GM18909 (cell line): ENCODE measurements at regions not wholly inside any gene's neighbourhood (a gene's known extent, or its start where the extent isn't known, plus 50 kb on each side); places are given as distances from the start of the nearest gene placed in this dataset.
"Not testable (repeated sequence)": the region's sequence is repeated elsewhere in the genome, so short reads cannot be mapped to it uniquely, and the experiment has no call there.

Experiments used
- ATAC-seq: cut with Tn5 transposase; IDR thresholded peaks from one replicate; pipeline ENCODE4 v1.9.1; 2021; ENCODE audit warnings: mild to moderate bottlenecking; ENCODE audit not compliant: unreplicated experiment, poor library complexity

DNA sequence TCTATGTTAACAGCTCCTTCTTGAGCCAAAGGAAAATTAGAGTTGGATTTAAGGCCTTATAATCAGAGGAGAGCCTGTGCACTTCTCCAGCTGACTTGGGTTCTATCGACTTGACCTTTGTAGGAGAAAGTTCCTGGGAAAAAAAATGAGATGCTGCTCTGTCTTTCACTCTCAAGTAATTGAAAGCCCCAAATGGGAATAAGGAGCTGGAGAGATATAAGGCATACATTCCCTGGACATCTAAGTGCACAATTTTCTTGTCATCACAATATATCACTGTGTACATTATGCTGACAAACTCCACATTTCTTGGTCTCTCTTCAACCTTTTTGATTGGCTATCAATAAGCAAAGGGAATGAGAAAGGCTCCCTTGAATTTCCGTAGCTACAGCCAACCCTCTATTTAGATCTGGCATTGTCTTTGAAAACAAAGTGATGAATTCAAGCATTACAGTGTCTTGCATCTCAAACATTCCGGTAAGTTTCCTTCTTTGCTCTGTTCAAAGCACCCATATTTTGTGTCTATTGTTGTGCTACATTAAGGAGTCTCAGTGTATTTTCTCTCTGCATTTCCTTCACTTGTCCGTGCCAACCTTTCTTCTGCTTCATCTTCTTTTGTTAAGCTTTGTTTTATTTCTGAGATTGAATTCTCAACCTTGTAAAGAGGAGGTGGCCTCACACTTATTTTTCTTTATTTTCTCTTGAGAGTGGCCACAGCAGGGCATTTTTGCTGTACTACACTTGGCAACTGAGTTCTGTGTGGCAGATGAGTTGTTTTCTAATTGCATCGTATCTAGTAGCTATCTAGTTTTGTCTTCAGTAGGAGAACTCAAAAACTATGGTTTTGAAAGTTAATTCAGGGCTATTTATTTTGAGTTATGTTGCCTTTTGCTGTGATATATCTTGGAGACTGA lies 450.3 kb upstream of the MAN1A1 start:
- ATAC-seq = no peak

GRCh38 chr6:119791736-119792135 lies 442.2 kb upstream of the MAN1A1 start:
- no peak for ATAC-seq

- no peak for ATAC-seq
Observed at GRCh38 chr6:119781365-119781764, 431.8 kb upstream of the MAN1A1 start.

GRCh38 chr6:119768201-119768600 lies 418.6 kb upstream of the MAN1A1 start:
- no peak for ATAC-seq

DNA sequence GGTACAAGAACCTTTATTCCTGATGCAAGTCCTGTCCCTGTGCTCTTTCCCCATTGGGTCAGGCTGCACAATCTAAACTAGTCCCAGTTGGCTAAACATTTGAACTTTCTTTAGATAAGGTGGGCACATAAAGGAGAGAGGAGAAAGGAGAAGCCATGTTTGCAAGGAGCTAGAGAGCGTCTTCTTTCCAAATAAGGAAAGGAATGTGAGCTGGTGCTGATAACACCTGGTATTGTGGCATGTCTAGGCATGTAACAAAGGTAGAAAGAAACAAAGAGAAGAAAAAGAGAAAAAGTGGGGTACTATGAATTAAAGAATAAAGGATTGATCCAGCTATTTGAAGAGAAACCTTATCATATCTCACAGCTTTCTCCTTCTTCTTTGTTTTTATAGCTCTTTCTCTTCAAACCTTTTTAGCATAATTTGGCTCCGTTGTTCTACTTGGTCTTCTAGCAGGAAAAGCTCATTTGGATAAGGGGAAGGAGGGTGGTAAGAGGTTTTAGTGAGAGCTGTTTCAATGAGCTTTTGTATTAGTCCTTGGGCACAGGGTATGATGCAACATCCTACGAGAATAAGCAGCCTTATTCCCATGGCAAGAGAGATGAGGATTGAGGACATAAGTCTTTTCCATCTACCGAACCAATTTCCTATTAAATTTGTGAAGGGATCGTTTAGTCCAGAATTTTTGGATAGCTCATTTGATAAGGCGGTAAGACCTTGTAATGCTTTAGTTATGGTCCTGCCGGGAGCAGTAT lies 415.5 kb upstream of the MAN1A1 start:
- no peak for ATAC-seq

DNA sequence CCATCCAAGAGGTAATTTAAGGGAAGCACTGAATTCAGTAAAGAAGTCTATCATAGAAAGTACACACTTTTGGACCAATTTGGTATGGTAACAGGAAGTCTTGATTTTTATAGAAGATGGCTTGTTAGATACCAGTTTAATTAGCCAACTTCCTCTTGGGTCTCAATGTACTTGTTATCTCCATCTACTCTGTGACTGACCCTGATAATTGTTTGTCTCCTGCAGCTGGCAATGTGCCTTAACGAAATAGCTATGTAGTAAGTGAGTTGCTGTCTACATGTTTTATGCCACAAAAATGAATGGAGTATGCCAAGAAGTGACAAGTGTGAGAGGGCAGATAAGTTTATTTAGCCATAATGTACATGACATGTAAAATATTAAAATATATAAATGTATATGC lies 410.5 kb upstream of the MAN1A1 start:
- ATAC-seq = no peak

DNA sequence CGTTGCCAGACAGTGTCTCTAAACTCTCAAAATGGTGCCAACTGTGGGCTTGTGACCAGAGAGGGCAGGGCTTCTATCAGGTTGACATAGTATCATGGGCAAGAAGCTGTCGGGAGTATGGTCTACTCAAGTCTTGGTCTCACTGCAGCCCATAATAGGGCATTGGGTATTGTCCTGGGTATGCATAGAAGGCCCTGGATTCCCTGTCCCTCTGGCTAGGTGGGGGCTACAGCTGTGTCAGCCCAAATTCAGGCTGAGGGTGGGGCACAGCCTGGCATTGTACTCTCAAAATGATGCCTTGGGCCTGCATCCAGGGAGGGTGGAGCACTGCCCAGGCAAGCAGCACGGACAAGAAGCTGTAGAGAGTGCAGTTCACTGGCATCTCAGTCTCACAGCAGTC lies 408.8 kb upstream of the MAN1A1 start:
- no peak for ATAC-seq

DNA sequence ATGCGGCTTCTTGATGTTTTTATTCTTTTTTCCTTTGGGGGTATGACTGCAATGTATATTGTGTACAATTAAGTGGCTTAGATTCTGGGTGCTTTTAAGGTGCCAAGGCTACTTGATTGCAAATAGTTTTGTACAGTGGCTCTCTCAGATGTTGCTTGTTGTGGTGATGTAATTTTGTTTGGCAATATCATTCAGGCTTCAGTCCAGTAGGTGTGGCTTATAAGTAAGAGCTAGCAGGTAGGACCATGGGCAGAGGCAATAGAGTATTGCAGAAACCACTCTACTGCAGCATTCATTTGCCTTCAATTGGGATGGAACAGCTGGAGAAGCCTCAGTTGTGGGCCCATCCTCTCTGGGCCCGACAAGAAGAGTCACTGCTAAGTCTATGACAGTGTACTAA lies 407.9 kb upstream of the MAN1A1 start:
- ATAC-seq = no peak

- no peak for ATAC-seq
Observed at GRCh38 chr6:119749335-119749734, 399.8 kb upstream of the MAN1A1 start.

- ATAC-seq = not testable (repeated sequence)
Observed at GRCh38 chr6:119748535-119748934, 399.0 kb upstream of the MAN1A1 start.

GRCh38 chr6:119742188-119742803 lies 392.7 kb upstream of the MAN1A1 start:
- peak; percentile 93 for ATAC-seq

DNA sequence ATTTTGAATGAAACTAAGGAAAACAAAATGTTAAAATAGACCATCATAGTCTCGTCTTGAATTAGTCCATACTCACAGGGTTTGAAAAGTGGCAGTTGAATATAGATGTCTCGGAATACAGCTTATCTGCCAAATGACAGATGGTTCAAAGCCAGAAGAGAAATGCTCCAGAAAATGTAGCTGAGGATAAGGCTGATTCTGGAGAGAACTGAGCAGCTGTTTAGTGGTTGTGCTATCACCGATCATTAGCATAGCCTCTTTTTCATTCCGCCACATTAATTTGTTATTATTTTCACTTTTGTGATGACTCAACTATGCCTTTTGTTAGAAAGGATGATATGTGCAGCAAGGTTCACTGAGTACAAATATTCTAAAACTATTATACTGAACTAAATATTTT lies 390.2 kb upstream of the MAN1A1 start:
- no peak for ATAC-seq

DNA sequence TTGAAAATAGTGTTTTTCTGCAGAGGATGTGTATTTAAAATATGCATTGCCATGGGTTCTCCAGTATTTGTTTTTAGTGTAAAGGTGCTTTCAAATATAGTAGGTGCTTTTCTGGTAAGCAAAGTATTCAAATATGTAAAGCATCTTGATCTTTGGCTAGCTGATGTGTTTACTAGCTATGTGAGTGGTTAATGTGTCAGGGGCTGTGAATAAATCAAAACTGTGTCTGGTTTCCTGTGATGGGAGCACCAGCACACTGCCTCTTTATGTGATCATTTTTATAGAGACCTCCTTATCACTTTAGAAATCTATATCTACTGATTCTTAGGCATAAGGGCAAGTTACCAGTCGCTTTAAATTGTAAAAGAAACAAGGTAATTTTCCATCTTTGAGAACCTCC lies 388.9 kb upstream of the MAN1A1 start:
- no peak for ATAC-seq

DNA sequence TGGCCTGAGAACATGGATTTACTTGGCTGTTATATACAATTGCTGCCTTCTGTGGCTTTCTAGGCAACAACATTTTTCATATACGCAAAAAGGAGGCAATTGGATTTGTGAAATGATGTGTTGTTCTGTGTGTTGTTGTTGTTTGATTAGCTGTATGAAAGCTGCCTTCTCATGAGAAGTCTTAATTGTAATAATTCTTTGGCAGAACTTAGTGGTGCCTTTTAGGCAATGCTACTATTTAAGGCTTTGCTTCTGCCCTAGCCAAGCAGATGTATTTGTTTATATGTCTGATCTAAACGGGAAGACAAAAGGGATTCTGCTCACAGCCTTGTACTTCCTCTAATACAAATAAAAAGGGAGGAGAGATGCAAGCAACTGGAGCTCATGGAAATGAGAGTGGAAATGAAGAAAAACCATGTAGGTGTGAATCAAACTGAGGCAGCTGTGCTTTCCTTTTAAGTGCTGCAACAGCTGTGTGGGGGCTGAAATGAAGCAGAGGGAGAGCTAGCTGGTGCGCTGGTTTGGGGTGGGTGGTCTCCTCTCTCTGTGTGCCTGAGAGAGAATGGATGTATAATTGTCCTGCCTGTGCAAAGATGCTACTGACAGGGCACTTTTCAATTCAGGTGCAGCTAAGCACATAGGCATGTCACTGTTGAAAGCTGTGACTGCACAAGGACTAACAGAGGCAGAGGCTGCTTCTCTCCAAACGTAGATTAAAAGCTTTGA lies 386.9 kb upstream of the MAN1A1 start:
- no peak for ATAC-seq

DNA sequence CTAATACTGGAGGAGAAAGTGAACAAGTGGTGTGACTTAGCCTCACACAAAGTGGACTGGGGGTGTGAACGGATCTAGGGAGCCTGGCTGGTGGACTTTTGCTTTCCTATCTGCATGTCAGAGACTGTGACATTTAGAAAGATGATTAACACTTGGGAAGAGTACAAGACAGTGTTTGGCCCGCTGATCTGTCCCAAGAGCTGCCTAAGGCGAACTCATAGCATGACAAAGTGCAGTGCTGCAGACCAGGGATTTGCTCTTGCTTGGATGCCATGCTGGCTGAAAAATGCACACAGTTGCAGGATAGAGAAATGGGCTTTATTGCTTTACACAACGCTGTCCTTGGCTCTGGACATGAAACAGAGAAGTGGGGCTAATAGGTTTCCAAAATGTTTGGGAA lies 386.0 kb upstream of the MAN1A1 start:
- ATAC-seq = no peak

GRCh38 chr6:119734227-119734626 lies 384.7 kb upstream of the MAN1A1 start:
- ATAC-seq = no peak

- ATAC-seq = peak; percentile 85
Observed at GRCh38 chr6:119728935-119729334, 379.4 kb upstream of the MAN1A1 start.

GRCh38 chr6:119728220-119728750 lies 378.7 kb upstream of the MAN1A1 start:
- no peak for ATAC-seq

GRCh38 chr6:119727504-119728219 lies 378.1 kb upstream of the MAN1A1 start:
- ATAC-seq = no peak

DNA sequence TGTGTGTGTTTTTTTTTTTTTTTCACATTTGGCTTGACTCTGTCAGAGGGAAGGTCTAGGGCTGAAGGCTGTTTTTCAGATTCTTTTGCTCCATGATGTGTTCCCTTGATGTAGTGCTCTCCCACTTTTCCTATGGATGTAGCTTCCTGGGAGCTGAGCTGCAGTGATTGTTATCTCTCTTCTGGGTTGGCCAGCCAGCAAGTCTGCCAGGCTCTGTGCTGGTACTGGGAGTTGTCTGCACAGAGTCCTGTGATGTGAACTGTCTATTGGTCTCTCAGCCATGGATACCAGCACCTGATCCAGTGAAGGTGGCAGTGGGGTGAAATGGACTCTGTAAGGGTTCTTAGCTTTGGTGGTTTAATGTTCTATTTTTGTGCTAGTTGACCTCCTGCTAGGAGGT lies 377.4 kb upstream of the MAN1A1 start:
- not testable (repeated sequence) for ATAC-seq
